OCI-LY7 (cell line): ENCODE measurements at regions not wholly inside any gene's neighbourhood (a gene's known extent, or its start where the extent isn't known, plus 50 kb on each side); places are given as distances from the start of the nearest gene placed in this dataset.

Experiments
- BruUV-seq: library from RNA; stranded (reverse); fragments of 400-500 nt; replicated peaks from 2 replicates; lab custom pipeline; 2021; lab: Mats Ljungman, UMichigan
- CTCF ChIA-PET: fragments of 300-600 bp; sonication (Branson Sonifier 250); formaldehyde crosslinking; loops from one replicate; lab custom pipeline; 2022; ENCODE audit warnings: antibody characterized with exemption; ENCODE audit not compliant: unreplicated experiment; lab: Charles Lee
- POLR2A ChIA-PET: fragments of 300-600 bp; sonication (Branson Sonifier 250); formaldehyde crosslinking; loops from one replicate; lab custom pipeline; 2022; ENCODE audit warnings: antibody characterized with exemption; lab: Charles Lee
- DNase-seq: peaks from one replicate; pipeline ENCODE4 v3.0.0-alpha.2; 2015; ENCODE audit warnings: low spot score
- H2AFZ ChIP-seq: fragments of 200-600 bp; sonication (generic), shearing (Covaris generic); 2 replicates; pipeline ENCODE4 v1.6.1; 2014; ENCODE audit warnings: mild to moderate bottlenecking, antibody characterized with exemption, low read length, moderate library complexity
- H3K27ac ChIP-seq: fragments of 200-600 bp; sonication (generic); 2 replicates; pipeline ENCODE4 v1.5.1; 2014; ENCODE audit warnings: mixed run types, low read depth, mild to moderate bottlenecking, moderate library complexity, low read length, inconsistent platforms; ENCODE audit not compliant: poor library complexity, severe bottlenecking
- H3K36me3 ChIP-seq: fragments of 200-600 bp; sonication (generic); 2 replicates; pipeline ENCODE4 v1.6.1; 2014; ENCODE audit warnings: mild to moderate bottlenecking, antibody characterized with exemption, low read length, moderate library complexity, mixed read lengths; ENCODE audit not compliant: insufficient read depth
- H3K4me1 ChIP-seq: fragments of 200-600 bp; sonication (generic); 2 replicates; pipeline ENCODE4 v1.5.1; 2014; ENCODE audit warnings: mild to moderate bottlenecking, low read length; ENCODE audit not compliant: insufficient read depth, poor library complexity, severe bottlenecking
- H3K4me2 ChIP-seq: fragments of 200-600 bp; sonication (generic); 2 replicates; pipeline ENCODE4 v1.6.1; 2014; ENCODE audit warnings: mild to moderate bottlenecking, low read length
- H3K4me3 ChIP-seq: fragments of 200-600 bp; sonication (generic); 2 replicates; pipeline ENCODE4 v1.5.1; 2014; ENCODE audit warnings: mild to moderate bottlenecking, low read depth, low read length; ENCODE audit not compliant: poor library complexity, severe bottlenecking
- H3K79me2 ChIP-seq: fragments of 200-600 bp; sonication (generic); 2 replicates; pipeline ENCODE4 v1.6.1; 2016; ENCODE audit warnings: low read depth, mild to moderate bottlenecking, low read length, moderate library complexity, mixed read lengths; ENCODE audit not compliant: insufficient read depth
- H3K9me2 ChIP-seq: fragments of 200-600 bp; sonication (generic); 2 replicates; pipeline ENCODE4 v1.6.1; 2016; ENCODE audit warnings: mild to moderate bottlenecking, low read length, mixed read lengths; ENCODE audit not compliant: insufficient read depth
- H3K9me3 ChIP-seq: fragments of 200-600 bp; sonication (generic); 2 replicates; pipeline ENCODE4 v1.6.1; 2014; ENCODE audit warnings: mild to moderate bottlenecking, mixed run types, low read length, mixed read lengths
- H4K20me1 ChIP-seq: fragments of 200-600 bp; sonication (generic); 2 replicates; pipeline ENCODE4 v1.6.1; 2014; ENCODE audit warnings: mild to moderate bottlenecking, antibody characterized with exemption, low read length, moderate library complexity, mixed read lengths; ENCODE audit not compliant: insufficient read depth
- CTCF ChIP-seq: fragments of 200-600 bp; sonication (generic); conservative IDR thresholded peaks from 2 replicates; pipeline ENCODE4 v1.5.1; 2014; ENCODE audit warnings: mild to moderate bottlenecking, antibody characterized with exemption, low read length, moderate library complexity, mixed read lengths
- EZH2phosphoT487 ChIP-seq: fragments of 200-600 bp; sonication (generic); IDR thresholded peaks from 2 replicates; pipeline ENCODE4 v1.6.1; 2018; ENCODE audit warnings: low read depth, borderline replicate concordance, mild to moderate bottlenecking, mixed run types, antibody characterized with exemption, low read length, moderate library complexity, mixed read lengths
- intact Hi-C: fragments of 100-400 bp; cut with micrococcal nuclease; formaldehyde crosslinking; loops from one replicate; pipeline ENCODE4 v1.10.0; 2022; ENCODE audit not compliant: unreplicated experiment

- no peak overlapping the region for H3K4me3 ChIP-seq
- ChIA-PET CTCF (no interaction called here), POLR2A (no interaction called here)
- H3K4me1 ChIP-seq, result no peaks in the 10 kb centered on the region
- DNase-seq, result no peak
- H3K27ac ChIP-seq, result no peak overlapping the region
- no peak overlapping the region for H2AFZ ChIP-seq
- no peaks in the 10 kb centered on the region for H3K36me3 ChIP-seq
- no TSS peak for BruUV-seq
- TF ChIP-seq EZH2phosphoT487 (no peak), CTCF (no peak)
- H3K4me2 ChIP-seq, result no peak overlapping the region
- H3K9me3 ChIP-seq, result no peaks in the 10 kb centered on the region
- no peaks in the 10 kb centered on the region for H3K79me2 ChIP-seq
- H3K9me2 ChIP-seq, result no peaks in the 10 kb centered on the region
- intact Hi-C loops, result no loop called here
- H4K20me1 ChIP-seq, result no peaks in the 10 kb centered on the region
Measured at GRCh38 chr11:95414217-95414616, 183.2 kb upstream of the SESN3 start.

GRCh38 chr11:95413761-95414160 lies 182.8 kb upstream of the SESN3 start:
- no peak for DNase-seq
- BruUV-seq, result no TSS peak
- no peaks in the 10 kb centered on the region for H3K36me3 ChIP-seq
- no peaks in the 10 kb centered on the region for H3K4me1 ChIP-seq
- no peaks in the 10 kb centered on the region for H3K79me2 ChIP-seq
- intact Hi-C loops, result no loop called here
- no peak overlapping the region for H2AFZ ChIP-seq
- no peak overlapping the region for H3K27ac ChIP-seq
- H4K20me1 ChIP-seq, result no peaks in the 10 kb centered on the region
- TF ChIP-seq CTCF, result no peak
- no peak for TF ChIP-seq EZH2phosphoT487
- no peaks in the 10 kb centered on the region for H3K9me3 ChIP-seq
- H3K9me2 ChIP-seq, result no peaks in the 10 kb centered on the region
- H3K4me2 ChIP-seq, result no peak overlapping the region
- ChIA-PET CTCF (no interaction called here), POLR2A (no interaction called here)
- H3K4me3 ChIP-seq, result no peak overlapping the region

GRCh38 chr11:95413021-95413420 lies 182.0 kb upstream of the SESN3 start:
- Histone ChIP-seq H2AFZ (no peak overlapping the region), H3K9me3 (no peaks in the 10 kb centered on the region), H3K36me3 (no peaks in the 10 kb centered on the region), H3K9me2 (no peaks in the 10 kb centered on the region), H3K27ac (no peak overlapping the region), H3K4me1 (no peaks in the 10 kb centered on the region), H3K4me2 (no peak overlapping the region), H3K4me3 (no peak overlapping the region), H3K79me2 (no peaks in the 10 kb centered on the region), H4K20me1 (no peaks in the 10 kb centered on the region)
- TF ChIP-seq CTCF (no peak), EZH2phosphoT487 (no peak)
- POLR2A ChIA-PET, result no interaction called here
- BruUV-seq, result no TSS peak
- DNase-seq, result no peak
- intact Hi-C loops, result no loop called here
- CTCF ChIA-PET, result no interaction called here
